ENCODE measurements at regions not wholly inside any gene's neighbourhood (a gene's known extent, or its start where the extent isn't known, plus 50 kb on each side); places are given as distances from the start of the nearest gene placed in this dataset.
"Not testable (repeated sequence)": the region's sequence is repeated elsewhere in the genome, so short reads cannot be mapped to it uniquely, and the experiment has no call there.

GRCh38 chr15:22262613-22263020 lies 182.3 kb downstream of the OR4M2 start:
- H3K36me3 Mint-ChIP-seq (ENCODE audit: low read depth): no peaks in the 10 kb centered on the region
- H3K9me3 Mint-ChIP-seq: no peaks in the 10 kb centered on the region
- H3K27me3 Mint-ChIP-seq (ENCODE audit: low read depth, poor library complexity): no peaks in the 10 kb centered on the region
- H3K4me1 Mint-ChIP-seq: no peaks in the 10 kb centered on the region
- no peak for DNase-seq
- no peak overlapping the region for H3K4me3 Mint-ChIP-seq
- H3K27ac Mint-ChIP-seq: no peak overlapping the region
- no peak for TF ChIP-seq CTCF (IDR thresholded peaks at IDR 0.05)

GRCh38 chr15:22263738-22264137 lies 183.4 kb downstream of the OR4M2 start:
- Mint-ChIP-seq H3K9me3 (no peaks in the 10 kb centered on the region), H3K27me3 (ENCODE audit: low read depth, poor library complexity) (no peaks in the 10 kb centered on the region), H3K4me3 (no peak overlapping the region), H3K27ac (no peak overlapping the region), H3K4me1 (no peaks in the 10 kb centered on the region), H3K36me3 (ENCODE audit: low read depth) (no peaks in the 10 kb centered on the region)
- no peak for TF ChIP-seq CTCF (IDR thresholded peaks at IDR 0.05)
- no peak for DNase-seq

GRCh38 chr15:22264272-22264671 lies 183.9 kb downstream of the OR4M2 start:
- not testable (repeated sequence) for H3K4me3 Mint-ChIP-seq; H3K4me1 Mint-ChIP-seq; H3K27ac Mint-ChIP-seq; DNase-seq; H3K27me3 Mint-ChIP-seq (ENCODE audit: low read depth, poor library complexity); H3K36me3 Mint-ChIP-seq (ENCODE audit: low read depth); H3K9me3 Mint-ChIP-seq

GRCh38 chr15:22265056-22265945 lies 185.0 kb downstream of the OR4M2 start:
- Mint-ChIP-seq H3K4me3 (no peak overlapping the region), H3K4me1 (no peaks in the 10 kb centered on the region), H3K27me3 (ENCODE audit: low read depth, poor library complexity) (no peaks in the 10 kb centered on the region), H3K36me3 (ENCODE audit: low read depth) (no peaks in the 10 kb centered on the region), H3K9me3 (no peaks in the 10 kb centered on the region), H3K27ac (no peak overlapping the region)
- DNase-seq: no peak
- TF ChIP-seq CTCF (IDR thresholded peaks at IDR 0.05): no peak

- H3K27ac Mint-ChIP-seq: no peak overlapping the region
- no peaks in the 10 kb centered on the region for H3K4me1 Mint-ChIP-seq
- H3K4me3 Mint-ChIP-seq: no peak overlapping the region
- no peaks in the 10 kb centered on the region for H3K36me3 Mint-ChIP-seq (ENCODE audit: low read depth)
- H3K9me3 Mint-ChIP-seq: no peaks in the 10 kb centered on the region
- TF ChIP-seq CTCF (IDR thresholded peaks at IDR 0.05): no peak
- DNase-seq: no peak
- H3K27me3 Mint-ChIP-seq (ENCODE audit: low read depth, poor library complexity): no peaks in the 10 kb centered on the region
These were observed 185.6 kb downstream of the OR4M2 start for GRCh38 chr15:22265970-22266369.

GRCh38 chr15:22267761-22268160 lies 187.4 kb downstream of the OR4M2 start:
- TF ChIP-seq CTCF (IDR thresholded peaks at IDR 0.05): no peak
- Mint-ChIP-seq H3K4me3 (no peak overlapping the region), H3K9me3 (no peaks in the 10 kb centered on the region), H3K27ac (no peak overlapping the region), H3K27me3 (ENCODE audit: low read depth, poor library complexity) (no peaks in the 10 kb centered on the region), H3K36me3 (ENCODE audit: low read depth) (no peaks in the 10 kb centered on the region), H3K4me1 (no peaks in the 10 kb centered on the region)
- DNase-seq: no peak

GRCh38 chr15:22268201-22268600 lies 187.9 kb downstream of the OR4M2 start:
- not testable (repeated sequence) for H3K4me1 Mint-ChIP-seq; H3K9me3 Mint-ChIP-seq; H3K36me3 Mint-ChIP-seq (ENCODE audit: low read depth); DNase-seq; H3K4me3 Mint-ChIP-seq; H3K27me3 Mint-ChIP-seq (ENCODE audit: low read depth, poor library complexity); H3K27ac Mint-ChIP-seq

- H3K9me3 Mint-ChIP-seq; H3K4me3 Mint-ChIP-seq; DNase-seq; H3K36me3 Mint-ChIP-seq (ENCODE audit: low read depth); H3K27me3 Mint-ChIP-seq (ENCODE audit: low read depth, poor library complexity); H3K27ac Mint-ChIP-seq; H3K4me1 Mint-ChIP-seq: not testable (repeated sequence)
These were observed 188.3 kb downstream of the OR4M2 start for GRCh38 chr15:22268654-22269053.

GRCh38 chr15:22272286-22273160 lies 186.2 kb upstream of the GOLGA6L22 start:
- not testable (repeated sequence) for H3K4me1 Mint-ChIP-seq; H3K36me3 Mint-ChIP-seq (ENCODE audit: low read depth); DNase-seq; H3K9me3 Mint-ChIP-seq; H3K27me3 Mint-ChIP-seq (ENCODE audit: low read depth, poor library complexity); H3K27ac Mint-ChIP-seq; H3K4me3 Mint-ChIP-seq

All from nephron progenitor cell (in vitro differentiated cells).